Keratinocyte (primary cell): ENCODE measurements at regions not wholly inside any gene's neighbourhood (a gene's known extent, or its start where the extent isn't known, plus 50 kb on each side); places are given as distances from the start of the nearest gene placed in this dataset.

Experiments used
- CTCF ChIP-seq, 3 experiments: IDR thresholded peaks in 1 of 3; conservative IDR thresholded peaks in 1 of 3; optimal IDR thresholded peaks in 1 of 3; 2 replicates in 2 of 3; 3 replicates in 1 of 3; pipeline versions ENCODE3 to v1.5.1; 2011; ENCODE audit warnings: low read length in 3 of 3, mild to moderate bottlenecking in 3 of 3, moderate library complexity in 2 of 3, control low read depth in 1 of 3, inconsistent platforms in 1 of 3; ENCODE audit not compliant: insufficient read depth in 2 of 3; ENCODE audit errors: extremely low read depth in 1 of 3
- EZH2 ChIP-seq: IDR thresholded peaks from one replicate; pipeline ENCODE4 v1.6.1; 2012; ENCODE audit warnings: inconsistent platforms, mild to moderate bottlenecking, low read length, moderate library complexity

DNA sequence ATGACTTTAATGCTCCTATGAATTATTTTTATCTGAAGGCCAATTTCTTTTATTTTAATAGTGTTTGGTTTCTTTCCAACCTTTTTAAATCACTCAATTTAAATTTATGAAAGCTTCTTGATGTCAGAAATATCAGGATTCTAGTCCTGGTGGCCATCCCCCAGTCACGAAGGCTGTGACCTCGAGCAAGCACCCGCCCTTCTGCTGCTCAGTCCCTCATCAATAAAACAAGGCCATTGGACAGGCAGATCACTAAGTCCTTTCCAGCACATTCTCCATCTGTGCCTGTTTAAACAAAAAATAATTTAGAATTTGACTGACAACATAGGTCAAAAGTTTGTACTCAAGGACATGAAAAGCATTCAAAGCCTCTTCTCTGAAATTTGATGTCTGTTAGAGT is 483.6 kb upstream of the VRK2 start:
- no peak for TF ChIP-seq CTCF (optimal IDR thresholded peaks at IDR 0.05 in 1 of 3, IDR thresholded peaks at IDR 0.05 in 1 of 3, conservative IDR thresholded peaks at IDR 0.05 in 1 of 3; ENCODE audit: extremely low read depth in 1 of 3, insufficient read depth in 2 of 3, low read length in 3 of 3)
- TF ChIP-seq EZH2, result no peak
